GM21576 (cell line): ENCODE measurements at regions not wholly inside any gene's neighbourhood (a gene's known extent, or its start where the extent isn't known, plus 50 kb on each side); places are given as distances from the start of the nearest gene placed in this dataset.

Experiments
- ATAC-seq: cut with Tn5 transposase; IDR thresholded peaks from one replicate; pipeline ENCODE4 v1.9.1; 2021; ENCODE audit warnings: mild to moderate bottlenecking, moderate library complexity; ENCODE audit not compliant: unreplicated experiment

DNA sequence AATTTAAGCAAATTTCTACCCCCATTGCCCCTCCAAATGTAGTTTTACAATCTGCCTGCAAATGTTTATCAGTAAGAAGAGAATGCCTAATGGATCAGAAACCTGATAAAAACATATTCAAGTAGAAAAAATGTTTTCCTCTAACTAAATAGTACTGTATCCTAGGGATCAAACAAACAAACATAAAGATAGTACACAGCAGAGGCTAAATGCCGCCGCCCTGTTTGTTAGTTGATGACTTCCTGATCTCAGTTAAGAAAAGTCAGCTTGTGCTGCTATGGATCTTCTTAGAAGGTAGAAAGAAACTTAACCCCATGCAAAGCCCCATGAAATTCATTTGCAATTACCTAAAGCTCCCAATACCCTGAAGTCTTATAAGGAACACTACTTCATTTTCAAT is 387.3 kb upstream of the THBS1 start:
- ATAC-seq, result no peak

DNA sequence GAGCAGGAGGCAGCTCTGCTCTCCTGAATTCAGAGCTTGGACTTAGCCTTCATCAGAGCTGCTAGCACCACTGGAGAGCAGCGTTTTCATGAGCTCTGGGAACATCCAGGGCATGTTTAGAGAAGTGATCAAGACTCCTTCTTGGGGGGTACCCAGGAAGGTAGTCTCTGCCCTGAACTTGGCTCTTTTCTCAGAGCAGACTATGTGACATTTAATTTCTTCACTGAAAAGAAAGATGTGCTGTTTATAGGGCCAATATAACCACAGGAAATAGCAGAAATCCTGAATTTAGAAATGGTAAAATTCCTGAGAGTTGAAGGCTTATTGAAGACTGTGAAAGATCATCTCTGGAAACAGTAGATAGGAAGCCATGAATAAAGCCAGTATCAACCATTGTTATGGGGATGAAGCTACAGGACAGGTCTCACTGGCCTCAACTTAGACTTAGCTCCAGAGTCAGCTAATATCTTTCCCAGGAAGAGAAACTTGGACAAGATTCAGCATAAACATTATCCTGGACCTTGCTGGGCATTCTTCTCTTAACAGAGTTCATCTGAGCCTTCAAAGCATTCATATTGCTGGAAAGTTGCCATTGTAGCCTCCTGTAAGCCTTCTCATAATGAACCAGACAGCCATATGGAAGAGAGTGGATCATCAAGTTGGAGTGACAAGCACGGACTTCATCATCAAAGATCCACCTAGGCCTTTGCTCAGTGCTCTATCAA is 386.6 kb upstream of the THBS1 start:
- ATAC-seq, result no peak

DNA sequence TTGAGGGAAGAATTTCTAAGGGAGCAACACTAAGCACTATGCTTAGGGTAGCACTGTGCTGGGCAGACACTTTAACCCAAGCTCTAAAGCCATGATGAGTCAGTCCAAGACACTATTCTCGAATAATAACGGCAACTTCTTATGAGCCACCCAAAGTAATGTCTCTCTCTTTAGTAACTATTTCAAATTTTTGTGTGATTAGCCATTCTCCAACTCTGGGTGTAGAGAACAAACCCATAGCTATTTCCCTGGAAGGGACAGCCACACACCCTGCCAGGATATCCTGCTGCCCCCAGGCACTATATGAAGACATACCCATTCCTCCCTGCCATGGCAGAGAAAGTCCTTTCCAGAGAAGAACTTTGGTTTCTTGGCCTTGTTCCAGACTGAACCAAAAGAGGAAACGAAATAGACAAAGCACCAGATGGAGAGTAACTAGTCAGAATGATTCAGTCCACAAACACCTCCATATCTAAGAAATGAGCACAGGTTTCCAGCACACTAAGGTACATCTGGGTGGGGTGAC is 384.9 kb upstream of the THBS1 start:
- no peak for ATAC-seq

DNA sequence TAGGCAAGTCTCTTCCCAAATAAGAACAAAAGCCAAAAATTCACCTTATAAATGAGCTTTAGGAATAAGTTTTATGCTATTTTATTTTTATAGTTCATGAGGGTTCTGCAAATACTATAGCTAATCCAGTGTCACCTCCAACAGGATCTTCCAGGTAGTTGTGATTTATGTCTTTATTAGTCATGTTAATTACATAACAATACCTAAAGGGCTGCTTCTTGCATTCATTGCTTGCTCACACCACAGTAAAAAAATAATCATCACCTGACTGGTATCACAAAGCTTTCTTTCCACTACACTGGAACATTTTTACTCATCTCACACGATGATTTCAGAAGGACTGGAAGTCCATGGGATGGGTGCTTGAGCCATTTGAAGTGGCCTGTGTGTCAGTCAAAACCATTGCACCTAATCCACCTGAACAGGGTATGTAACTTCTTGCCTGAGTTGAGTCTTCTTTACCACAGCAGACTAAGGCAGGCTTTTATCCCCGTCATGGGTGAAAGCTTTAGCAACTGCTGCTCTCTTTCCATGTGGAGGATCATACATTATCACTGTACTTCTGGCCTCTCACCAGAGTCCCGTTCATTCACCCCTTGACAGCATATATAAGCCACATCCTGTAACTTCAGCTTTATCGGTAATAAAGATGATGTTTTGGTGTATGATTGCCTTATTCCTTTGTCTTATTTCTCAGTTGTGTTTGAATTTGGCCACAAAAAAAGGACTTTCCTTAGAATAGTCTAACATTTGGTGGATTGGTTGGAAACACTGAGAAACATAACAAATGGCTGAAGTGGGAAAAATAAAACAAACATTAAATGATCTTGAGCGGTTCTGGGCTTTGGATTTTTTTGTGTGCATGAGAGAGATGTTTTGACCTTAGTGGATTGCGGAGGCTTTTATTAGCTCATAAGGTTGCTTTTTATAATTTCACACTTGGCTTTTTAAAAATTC is 382.6 kb upstream of the THBS1 start:
- ATAC-seq, result no peak

DNA sequence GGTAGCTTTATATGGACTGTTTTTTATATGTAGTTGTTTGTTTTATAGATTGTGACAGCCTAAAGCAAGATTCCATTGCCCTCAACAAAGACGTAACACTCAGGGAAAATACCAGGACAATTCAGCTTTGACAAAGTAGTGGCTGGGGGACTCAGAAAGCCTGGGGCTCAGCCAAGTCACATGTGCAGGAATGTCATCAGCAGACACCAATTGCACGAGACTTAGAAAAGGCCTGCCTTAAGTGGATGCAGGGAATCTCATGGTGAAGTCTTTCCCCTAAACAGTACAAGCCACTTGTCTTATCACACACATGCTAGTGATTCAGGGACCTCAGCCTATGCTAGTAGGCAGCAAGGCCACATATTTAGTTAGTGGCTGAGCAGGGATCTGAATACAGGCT is 381.8 kb upstream of the THBS1 start:
- ATAC-seq, result no peak

DNA sequence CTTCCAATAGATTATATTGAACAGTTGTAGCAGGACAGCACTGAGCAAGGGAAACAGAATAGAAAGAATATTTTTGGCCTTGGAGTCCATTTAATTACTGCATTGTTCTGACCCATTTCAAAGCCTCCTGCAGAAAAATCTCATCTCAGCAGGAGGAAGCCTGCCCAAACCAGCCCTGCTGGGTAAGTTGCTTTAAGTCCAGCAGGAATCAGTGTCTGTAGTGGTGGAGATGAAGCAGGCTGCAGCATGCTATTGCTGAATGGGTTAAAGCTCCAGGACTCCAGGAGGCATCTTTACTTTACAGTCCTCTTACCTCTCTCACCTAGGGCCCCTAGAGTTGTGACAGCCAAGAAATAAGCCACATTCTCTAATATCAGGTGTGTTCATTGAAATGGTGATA is 380.3 kb upstream of the THBS1 start:
- no peak for ATAC-seq

DNA sequence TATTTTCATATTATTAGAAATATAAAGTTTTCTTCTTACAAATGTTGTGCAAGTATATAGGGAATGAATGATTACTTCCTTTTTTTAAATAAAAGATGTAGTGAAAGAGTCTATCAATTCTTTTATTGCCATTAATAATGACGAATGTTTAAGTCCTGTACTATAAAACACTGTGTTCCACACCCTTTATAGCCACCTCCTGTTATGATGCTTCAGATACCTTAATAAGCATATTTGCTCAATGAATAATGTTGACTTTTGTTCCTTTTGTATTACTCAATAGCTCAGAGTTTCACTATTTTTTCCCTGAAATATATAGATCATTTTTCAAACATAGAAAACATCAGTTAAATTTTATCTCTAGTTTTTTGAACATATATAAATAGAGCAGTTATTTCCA is 378.2 kb upstream of the THBS1 start:
- ATAC-seq, result no peak

DNA sequence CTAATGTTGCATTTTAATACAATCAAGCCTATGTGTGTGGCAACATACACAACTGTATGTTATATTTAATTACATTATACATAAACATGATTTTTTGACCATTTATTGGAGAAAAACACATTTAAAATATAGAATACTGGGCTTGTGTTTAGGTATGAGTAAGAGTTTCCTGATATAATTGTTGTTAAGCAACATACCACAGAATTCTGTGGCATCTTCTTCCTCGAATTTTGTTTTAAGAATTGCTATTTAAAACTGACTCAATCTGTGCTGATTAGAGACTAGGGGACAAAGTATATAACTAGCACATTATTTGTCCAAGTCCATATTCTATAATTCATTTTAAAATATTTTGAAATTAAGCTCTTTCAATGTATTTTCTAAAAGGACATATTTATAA is 376.8 kb upstream of the THBS1 start:
- no peak for ATAC-seq

DNA sequence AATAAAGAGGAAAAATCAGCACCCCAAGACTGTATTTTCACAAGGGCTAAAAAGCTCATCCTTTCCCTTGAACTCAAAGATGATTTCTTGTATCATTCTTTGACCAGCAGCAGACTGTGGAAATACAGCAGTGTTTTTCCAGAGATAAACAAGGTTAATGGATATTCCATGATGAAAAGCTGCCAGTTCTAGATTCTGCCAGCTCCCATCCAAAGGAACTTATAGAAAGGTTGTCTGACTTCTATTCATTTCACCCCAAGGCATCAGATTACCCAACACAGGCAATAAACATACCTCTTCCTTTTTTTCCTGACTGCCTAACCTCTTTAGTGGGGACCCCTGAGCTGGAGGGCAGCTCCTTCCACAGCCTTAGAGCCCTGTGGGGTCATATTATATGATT is 375.8 kb upstream of the THBS1 start:
- no peak for ATAC-seq

DNA sequence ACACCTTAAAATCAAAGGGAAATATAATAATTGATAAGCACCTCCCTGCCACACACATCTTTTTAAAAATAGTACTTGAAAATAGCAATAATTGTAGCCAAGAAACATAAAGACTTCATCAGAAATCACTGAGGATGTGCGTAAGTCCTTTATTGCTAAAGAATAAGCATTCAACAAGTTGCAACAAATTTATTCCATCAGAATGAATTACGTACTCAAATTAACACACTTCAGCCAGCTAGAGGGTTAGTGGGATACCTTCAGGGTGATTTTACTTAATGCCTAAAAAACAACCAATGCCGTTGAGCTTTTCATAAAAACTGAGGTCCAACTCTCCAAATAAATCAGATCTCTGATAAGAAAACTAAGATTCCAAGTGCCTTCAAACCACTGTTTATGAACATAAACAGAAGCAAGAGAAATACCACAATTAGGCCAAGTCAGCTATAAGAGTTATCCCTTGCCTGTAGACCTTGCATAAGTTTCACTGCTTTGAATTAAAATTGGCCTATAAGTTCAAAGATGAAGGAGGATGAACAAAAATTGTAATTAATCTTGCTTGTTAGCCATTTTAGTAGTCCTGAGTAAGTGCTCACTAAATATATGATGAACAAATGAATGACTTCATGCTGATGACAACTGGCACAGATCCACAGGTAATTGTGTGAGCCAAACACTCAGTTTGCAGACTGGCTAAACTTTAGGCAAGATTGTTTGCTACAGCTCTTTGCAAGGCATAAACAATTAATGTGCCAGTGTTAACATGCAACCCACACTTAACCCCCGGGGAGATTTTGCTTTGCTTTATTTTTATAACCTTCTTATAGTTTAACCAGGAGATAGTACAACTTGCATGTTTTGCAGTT is 375.1 kb upstream of the THBS1 start:
- ATAC-seq, result no peak

DNA sequence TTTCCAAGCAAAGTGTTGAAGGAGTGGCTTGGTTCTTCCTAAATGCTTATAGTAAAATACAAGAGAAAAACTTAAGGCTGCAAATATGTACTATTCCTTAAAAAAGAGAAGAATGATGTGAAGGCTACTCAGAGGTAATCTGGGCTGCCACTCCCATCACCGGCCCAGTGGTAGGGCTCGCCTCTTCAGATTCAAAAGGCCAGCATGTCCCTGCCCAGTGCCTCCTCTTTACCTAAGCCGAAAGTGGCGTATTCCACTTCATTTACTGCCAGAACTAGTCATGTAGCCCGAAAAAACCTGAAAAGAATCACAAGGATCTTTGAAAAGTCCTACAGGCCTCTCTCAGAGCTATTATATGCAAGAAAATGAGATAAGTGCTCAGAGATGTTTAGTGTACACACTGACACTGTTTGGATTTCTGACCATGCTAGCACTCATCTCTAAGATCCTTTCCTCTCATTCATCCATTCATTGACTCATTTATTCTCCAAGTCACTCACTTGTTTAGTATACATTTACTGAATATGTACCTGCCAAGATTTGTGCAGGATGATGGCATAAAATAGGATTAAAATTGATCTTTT is 373.3 kb upstream of the THBS1 start:
- ATAC-seq, result no peak

DNA sequence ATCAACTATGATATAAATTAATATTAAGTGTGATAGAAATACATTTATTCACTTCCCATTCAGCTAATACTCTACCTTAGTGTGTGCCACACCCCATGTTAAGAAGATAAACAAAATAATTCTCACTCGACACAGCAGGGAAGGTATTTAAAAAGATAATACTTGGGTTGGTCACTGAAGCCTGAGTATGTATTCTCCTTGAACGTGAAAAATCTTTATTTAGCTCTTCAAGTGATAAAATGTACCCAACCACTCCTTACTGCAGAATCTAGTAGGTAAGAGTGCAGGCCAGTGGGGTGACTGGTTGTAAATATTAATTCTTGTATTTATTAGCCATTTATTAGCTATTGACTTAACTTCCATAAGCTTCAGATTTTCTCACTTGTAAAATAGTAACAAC is 372.7 kb upstream of the THBS1 start:
- ATAC-seq, result no peak

DNA sequence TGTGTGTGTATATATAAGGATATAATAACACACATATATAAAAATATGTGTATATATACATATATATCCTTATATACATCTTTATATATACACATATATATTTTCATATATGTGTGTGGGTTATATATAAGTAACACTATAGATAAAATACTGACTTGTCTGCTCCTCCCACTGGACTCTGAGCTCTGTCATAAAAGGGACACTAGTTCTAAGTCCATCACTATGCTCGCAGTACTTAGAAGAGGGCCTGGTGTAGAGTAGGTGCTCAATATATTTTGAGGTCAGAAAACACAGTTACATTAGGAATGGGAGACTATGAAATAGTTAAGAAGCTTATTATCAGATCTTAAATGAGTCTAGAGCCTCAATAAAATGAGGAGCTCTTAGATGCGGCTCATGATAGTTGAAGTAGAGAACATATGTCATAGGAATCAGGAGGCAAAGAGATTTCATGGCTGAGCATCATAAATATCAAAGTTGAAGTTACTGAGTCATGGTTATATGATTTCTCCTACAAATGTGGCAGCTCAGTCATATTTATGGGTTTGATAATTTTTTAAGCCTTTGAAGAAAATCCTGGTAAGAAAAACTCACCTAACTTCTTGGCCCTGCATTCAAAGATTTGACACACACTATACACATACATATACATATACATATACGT is 371.2 kb upstream of the THBS1 start:
- no peak for ATAC-seq

DNA sequence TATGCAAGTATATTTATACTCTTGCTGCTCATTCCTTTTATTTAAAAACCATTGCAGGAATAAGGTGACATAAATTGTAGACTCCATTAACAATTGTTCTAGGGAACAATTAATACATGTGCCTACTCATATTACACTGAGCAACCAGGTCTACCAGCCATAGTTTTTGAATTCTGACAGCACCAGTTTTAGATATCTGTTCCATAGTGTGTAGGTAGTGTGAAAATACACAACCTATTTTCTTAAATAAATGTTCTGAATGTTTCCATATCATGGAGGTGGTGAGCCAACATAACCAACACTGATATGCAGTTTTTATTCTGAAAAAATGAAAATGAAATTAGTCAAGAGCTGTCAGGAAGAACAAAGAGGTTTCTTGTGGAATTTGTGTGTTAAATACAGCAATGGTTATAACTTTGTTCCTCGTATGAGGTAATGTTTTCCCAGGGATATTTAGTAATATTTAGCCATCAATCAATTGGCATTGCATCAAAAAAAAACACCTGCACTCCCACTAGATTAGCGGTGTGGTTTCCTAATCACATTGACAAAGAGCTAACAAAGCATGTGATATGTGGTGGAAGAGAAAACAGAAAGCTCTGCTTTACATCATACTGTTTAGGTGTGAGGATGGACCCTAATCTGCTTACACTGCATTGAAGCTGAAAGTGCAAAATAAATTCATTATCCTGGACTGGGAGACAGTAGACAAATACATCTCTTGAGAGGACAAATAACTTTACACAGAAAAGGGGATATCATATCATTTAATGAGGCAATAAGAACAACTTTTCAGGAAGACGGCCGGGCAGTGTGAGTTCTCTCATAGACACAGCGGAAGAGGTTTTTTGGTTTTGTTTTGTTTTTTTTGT is 369.5 kb upstream of the THBS1 start:
- ATAC-seq, result no peak

DNA sequence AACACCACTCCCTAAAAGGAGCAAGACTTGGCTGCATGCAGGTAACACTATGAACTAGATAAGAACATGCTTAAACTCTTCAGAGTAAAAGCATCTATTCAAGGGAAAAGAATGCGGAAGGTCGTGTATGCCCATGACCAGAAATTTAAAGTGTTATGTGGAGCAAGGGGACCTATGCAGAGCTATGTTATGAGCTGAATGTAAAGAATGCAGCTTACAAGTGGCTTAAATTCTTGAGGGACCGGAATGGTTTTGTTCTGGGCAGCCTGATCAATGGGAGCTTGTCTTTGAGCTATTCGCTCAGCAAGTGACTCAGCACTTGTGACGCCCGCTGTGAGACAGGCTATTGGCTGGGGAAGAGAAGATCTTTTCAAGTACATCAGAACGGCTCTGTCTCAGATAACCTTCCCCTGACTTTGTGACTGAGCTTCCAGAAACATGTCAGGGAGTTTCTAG is 367.5 kb upstream of the THBS1 start:
- no peak for ATAC-seq

DNA sequence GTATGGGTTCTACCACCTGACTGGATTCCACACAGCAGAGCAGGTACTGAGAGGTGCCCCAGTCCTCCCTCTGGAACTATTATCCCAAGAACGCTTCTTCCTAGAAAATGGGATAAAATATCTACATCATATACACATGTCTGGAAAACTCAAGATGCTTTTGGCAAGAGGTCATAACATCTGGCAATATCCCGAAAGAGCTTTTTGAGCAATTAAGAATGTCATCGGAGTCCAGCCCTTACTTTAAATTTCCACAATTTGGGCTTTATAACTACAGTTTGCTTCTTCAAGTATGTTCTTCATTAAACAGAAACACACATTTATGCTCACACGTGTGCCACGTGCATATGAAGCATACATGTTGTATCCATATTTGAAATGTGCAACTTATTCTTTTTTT is 365.9 kb upstream of the THBS1 start:
- no peak for ATAC-seq

DNA sequence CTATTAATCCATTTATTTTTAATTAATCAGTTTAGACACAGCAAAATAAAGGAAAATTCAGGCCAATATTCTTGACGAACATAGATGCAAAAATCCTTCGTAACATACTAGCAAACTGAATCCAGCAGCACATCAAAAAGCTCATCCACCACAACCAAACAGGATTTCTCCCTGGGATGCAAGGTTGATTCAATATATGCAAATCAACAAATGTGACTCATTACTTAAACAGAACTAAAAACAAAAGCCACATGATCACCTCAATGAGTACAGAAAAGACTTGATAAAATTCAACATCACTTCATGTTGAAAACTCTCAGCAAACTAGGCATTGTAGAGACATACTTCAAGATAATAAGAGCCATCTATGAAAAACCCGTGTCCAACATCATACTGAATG is 364.1 kb upstream of the THBS1 start:
- ATAC-seq, result no peak

DNA sequence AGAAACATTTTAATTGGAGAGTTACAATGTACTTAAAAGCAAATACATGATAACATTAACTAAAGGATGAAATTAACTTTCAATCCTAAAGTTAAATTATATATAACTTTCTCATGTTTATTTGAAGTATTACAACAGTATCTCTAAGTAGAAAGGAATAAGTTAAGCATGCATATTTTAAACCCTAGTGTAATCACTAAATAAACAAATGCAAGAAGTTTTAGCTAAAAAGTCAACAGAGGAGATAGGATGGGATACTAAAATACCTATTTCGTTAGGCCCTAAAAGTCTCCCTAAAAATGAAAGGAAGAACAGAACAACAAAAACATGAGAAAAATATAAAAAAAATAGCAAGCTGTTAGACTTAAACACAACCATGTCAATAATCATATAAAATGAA is 361.3 kb upstream of the THBS1 start:
- no peak for ATAC-seq
